ENCODE measurements at regions not wholly inside any gene's neighbourhood (a gene's known extent, or its start where the extent isn't known, plus 50 kb on each side); places are given as distances from the start of the nearest gene placed in this dataset.

- no peak for DNase-seq
Measured at GRCh38 chr2:160634436-160634835, 140.8 kb upstream of the RBMS1 start.

GRCh38 chr2:160635488-160635887 is 141.9 kb upstream of the RBMS1 start:
- no peak for DNase-seq

DNA sequence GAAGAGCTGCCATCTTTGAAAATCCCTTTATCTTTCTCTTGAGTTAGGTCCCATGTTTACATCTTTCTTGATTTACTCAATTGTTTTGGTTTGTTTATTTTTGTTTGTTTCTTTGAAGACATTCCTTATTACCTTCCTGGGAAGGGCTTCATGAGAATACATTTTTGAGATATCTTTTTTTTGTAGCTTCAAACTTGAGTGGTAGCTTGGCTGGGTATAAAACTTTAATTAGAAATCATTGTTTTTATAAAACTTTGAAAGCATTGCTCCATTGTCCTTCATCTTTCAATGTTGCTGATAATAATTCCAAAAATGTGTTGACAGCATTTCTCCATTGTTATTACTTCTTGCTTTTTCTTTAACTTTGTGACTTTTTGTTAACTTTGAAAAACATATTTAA is 145.9 kb upstream of the RBMS1 start:
- DNase-seq = no peak

DNA sequence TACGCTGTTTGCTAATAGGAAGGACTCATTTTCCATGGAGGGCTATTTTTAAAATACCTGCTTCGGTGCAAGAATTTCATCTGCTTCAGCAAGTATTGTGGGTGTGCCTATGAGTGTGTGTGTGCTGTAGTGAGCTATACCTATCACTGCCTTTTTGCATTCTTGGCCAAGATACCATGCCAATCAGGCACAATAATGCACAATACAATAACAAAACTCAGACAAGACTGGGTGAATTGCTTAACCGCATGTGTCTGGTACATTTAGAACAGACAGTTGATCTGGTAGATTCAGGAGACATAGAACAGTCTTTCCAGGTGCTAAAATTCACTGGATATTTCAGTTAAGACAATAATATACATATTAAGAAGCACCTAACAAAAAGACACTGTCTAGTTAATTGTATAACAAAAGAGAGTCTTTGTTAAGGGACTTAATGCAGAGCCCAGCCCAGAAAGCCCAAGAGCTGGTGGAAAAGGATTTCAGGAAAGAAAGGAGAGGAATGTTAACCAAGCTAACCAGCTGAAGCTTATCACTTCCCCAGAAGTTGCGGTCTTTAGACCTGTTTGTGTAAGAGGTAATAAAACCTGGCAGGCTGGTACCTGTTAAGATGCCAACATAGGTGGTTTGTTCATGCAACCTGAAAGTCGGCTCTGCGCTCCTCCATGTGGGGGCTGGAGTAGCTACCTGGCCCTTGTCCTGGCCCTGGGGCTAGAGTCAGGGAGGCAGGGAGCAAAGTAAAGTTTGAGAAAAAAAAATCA is 153.3 kb upstream of the RBMS1 start:
- peak; percentile 37 for DNase-seq

DNA sequence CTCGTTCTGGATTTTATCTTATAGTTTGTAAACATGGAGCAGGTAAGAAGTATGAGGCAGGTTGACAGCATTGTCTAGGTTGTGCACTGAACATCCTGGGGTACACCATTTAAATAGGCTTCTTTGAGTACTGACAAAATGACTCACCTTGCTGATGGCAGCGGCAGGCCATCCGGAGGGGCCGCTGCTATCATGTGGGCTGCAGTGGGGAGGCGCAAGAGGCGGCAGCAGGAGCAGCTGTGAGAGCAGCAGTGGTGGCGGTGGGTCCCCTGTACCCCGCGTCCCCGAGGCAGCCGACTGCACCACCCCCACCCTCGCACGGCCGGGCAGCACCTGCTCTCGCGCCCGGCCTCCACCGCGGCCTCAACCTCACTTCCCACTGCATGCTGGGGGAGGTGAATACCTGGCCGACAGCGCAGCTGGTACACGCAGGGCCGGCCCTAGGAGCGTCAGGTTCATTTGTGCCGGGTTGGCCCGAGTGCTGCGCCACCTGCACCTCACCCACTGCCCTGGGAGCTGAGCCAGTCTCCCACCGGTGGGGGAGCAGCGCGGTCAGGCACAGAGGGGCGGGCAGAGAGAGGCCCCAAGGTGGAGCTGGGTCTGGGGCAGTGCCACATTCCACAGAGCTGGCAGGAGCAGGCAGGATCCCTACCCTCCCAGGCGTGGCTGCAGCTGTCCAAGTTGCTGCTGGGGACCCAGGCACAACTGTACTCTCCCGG is 154.5 kb upstream of the RBMS1 start:
- no peak for DNase-seq

GRCh38 chr2:160649698-160650097 is 156.1 kb upstream of the RBMS1 start:
- DNase-seq = no peak

DNA sequence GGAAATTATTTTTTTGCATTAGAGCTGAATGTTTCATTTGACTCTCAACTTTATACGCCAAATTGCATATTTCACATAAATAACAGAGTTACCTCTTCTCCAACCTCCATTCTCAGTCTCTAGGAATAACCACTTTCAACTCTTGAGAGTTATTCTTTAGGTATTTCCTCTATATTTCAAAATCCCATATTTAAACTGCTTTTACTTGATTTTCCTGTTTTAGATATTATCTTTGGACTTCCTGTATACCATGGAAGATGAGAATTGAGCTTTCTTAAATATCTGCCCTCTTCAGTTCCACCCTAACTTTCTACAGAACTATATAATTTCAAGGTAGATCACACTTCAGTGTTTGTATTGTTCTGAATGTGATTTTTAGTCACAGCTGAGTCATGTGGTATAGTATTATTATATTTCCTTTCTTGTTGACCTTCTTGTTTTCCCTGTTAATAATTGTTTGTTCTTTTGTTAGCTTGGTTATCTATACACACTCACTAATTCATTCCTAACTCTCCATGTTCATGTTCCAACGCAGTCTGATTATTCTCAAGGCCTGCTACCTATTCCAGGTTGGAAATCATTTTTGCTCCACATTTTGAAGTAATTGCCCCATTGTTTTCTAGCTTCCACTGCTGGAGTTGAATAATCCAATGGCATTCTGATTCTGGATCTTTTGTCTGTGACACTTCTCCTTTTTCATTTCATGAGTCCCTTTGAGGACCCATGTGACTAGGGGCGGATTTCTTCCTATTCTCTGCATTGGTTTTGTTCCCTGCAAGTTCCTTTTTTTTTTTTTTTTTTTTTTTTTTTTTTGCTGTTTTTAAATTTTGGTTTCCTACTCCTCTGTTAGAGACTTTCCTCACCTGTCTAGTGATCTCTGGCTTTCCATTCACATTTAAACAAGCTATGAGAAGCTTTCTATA is 156.8 kb upstream of the RBMS1 start:
- no peak for DNase-seq

DNA sequence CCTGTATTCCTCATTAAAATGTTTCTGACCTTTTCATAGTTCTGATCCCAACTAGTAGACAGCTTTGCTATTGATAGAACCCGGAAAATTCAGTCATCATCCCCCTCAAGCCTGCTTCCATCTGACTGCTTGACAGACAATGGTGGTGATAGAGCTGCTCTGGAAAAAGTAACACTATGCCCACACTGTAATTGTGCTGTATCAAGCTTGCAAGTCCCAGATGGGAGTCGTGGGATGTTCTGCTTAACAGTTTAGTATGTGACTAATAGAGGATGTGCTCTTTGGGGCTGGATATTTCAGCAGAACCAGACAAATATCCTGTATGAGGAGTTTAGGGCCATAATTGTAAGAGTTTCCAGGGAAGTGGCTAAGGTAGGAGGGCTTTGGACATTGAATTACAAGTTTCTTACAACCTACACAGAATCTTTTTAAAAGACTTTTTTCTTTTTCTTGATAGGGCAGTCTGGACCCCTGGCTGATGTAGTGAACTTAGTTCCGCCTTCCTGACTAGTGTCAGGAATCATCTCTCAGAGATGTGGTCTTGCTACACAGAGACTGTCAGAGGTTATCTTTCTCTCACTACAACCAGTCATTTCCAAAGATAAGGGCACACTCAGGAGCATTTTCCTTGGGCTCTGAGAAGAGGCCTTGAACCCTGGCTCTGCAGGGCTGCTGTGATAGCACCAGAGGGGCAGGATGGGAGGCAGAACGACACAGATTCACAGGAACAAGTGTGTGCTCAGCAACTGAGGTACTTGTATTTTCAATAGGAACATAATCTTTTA is 158.0 kb upstream of the RBMS1 start:
- DNase-seq = no peak

- no peak for DNase-seq
Measured at GRCh38 chr2:160652236-160652635, 158.6 kb upstream of the RBMS1 start.

- no peak for DNase-seq
Measured at GRCh38 chr2:160657196-160657595, 163.6 kb upstream of the RBMS1 start.

DNA sequence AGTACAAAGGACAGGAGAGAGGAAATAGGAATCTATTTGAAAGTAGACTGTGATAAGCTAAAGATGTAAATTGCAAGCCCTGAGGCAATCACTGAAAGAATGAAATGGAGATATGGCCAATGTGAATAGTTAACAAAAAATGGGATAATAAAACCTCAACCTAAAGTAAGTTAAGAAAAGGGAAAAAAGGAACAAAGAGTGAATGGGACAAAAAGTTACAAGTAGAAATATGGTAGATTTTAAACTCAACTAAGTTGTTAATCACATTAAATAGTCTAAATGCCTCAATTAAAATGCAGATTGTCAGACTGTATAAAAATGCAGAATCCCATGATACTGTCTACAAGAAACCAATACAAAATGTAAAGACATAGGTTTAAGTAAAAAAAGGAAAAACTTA is 165.2 kb upstream of the RBMS1 start:
- DNase-seq = no peak

DNA sequence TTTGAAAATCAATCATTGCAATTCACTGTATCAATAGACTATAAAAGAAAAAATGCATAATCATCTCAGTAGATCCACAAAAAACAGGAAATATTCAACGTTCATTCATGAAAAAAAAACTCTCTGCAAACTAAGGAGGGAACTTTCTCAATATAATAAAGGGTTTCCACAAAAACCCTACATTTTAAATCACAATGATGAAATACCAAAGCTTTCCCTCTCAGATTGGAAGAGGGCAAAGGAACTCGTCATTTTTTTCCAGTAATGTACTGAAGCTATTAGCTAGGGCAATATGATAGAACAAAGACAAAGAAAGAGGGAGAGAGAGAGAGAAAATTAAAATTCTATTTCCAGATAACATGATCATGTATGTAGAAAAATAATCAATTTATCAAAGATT is 167.1 kb upstream of the RBMS1 start:
- no peak for DNase-seq

DNA sequence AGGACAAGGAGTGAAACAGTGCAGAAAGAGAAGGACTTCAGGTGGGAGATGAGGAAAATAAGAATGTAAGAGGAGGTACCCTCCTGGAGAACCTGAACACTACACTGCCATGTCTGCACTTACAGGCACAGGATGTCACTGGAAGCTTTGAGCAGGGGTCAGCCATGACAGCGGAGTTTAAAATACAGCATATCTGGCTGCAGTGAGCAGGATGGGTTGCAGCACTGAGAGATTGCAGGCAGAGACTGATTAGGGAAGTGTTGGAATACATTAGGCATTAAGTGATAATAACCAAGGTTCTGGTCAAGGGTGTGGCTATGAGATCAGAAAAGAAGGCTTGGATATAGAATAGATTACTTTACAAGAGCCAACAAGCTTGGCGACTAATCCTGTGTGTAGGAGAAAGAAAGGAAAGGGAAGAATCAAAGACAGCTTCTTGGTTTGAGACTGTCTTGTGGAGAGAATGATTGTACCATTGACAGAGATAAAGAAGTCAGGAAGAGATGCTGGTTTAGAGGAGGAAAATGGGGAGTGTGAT is 171.1 kb upstream of the RBMS1 start:
- DNase-seq = no peak

GRCh38 chr2:160666154-160667060 is 172.8 kb upstream of the RBMS1 start:
- peak; percentile 76 for DNase-seq

GRCh38 chr2:160667811-160668210 is 174.2 kb upstream of the RBMS1 start:
- DNase-seq = no peak

DNA sequence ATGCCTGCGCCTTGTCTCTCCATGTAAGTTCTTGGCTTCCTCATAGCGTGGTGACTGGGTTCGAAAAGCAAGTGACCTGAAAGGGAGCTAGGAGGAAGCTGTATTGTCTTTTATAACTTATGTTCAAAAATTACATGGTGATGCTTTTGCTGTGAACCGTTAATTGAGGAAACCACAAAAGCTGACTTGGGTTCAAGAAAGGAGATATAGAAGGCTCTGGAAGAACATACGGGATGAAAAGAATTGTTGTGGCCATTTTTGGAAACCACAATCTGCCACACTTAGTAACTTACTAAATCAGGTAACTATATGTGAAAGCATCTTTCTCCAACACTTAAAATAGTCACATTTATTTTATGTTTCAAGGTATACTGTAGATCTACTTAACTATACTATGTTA is 177.0 kb upstream of the RBMS1 start:
- no peak for DNase-seq

- DNase-seq = no peak
Measured at GRCh38 chr2:160672211-160672610, 178.6 kb upstream of the RBMS1 start.

GRCh38 chr2:160674146-160674750 is 180.6 kb upstream of the RBMS1 start:
- DNase-seq = no peak

DNA sequence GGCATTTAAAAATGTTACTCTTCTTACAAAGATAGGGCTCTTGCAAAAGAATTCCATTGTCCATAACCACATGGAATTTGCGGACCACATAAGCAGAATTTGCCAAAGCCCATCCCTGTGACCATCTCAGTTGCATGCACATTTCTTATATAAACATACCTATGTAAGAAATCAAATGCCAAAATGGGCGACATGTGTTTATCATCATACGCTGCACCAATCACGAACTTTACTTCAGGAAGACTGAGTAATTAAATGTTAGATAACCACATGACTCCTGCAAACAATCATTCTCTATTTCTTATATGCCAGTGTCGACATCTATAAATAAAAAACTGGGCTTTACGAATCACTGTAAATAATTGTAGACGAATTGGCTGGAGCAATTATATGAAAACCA is 186.1 kb upstream of the RBMS1 start:
- DNase-seq = no peak

DNA sequence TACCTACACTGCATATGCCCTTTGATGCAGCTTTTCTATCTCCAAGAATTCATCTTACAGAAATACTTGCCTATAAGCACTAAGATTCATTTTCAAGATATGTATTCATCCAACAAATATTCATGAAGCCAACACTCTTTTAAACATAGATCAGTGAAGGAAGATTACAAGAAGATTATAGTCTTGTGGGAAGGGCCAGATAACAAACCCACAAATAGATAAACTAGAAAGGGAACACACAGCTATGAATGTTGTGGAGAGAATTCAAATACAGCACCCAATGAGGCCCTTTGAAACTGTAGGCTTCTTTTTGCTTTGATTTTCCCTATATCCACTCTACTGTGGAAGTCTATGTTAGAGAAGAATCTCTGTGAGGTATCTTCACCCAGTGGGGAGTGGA is 186.7 kb upstream of the RBMS1 start:
- no peak for DNase-seq

DNA sequence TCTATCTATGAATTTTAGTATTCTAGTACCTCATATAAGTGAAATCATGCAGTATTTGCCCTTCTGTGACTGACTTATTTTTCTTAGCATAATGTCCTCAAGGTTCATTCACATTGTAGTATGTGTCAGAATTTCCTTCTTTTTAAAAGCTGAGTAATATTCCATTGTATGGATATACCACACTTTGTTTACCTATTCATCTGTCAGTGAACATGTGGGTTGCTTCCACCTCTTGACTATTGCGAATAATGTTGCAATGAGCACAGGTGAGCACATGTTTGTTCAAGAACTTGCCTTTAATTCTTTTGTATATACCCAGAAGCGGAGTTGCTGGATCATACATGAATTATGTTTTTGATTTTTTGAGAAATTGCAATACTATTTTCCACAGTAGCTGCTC is 187.4 kb upstream of the RBMS1 start:
- DNase-seq = no peak

Data from RPMI8226 (cell line).